Hepatocyte (in vitro differentiated cells): ENCODE measurements at regions not wholly inside any gene's neighbourhood (a gene's known extent, or its start where the extent isn't known, plus 50 kb on each side); places are given as distances from the start of the nearest gene placed in this dataset.
"Not testable (repeated sequence)": the region's sequence is repeated elsewhere in the genome, so short reads cannot be mapped to it uniquely, and the experiment has no call there.

Experiments
- DNase-seq: peaks from one replicate; pipeline ENCODE4 v3.0.0-alpha.2; 2016; ENCODE audit warnings: low spot score
- H2AFZ ChIP-seq: fragments of 200-600 bp; sonication (generic); 2 replicates; pipeline ENCODE4 v1.6.0; 2016; ENCODE audit warnings: antibody characterized with exemption, mild to moderate bottlenecking
- H3K27ac ChIP-seq: fragments of 200-600 bp; sonication (generic); 2 replicates; pipeline ENCODE4 v1.5.1; 2016; ENCODE audit warnings: mild to moderate bottlenecking
- H3K27me3 ChIP-seq: fragments of 200-600 bp; sonication (generic); 2 replicates; pipeline ENCODE4 v1.6.1; 2016
- H3K36me3 ChIP-seq: fragments of 200-600 bp; sonication (generic); replicated peaks from 2 replicates; pipeline ENCODE4 v1.5.1; 2016; ENCODE audit warnings: low read depth; ENCODE audit not compliant: insufficient read depth
- H3K4me1 ChIP-seq: fragments of 200-600 bp; sonication (generic); 2 replicates; pipeline ENCODE4 v1.5.1; 2016; ENCODE audit warnings: mild to moderate bottlenecking, moderate library complexity; ENCODE audit not compliant: insufficient read depth
- H3K4me2 ChIP-seq: fragments of 200-600 bp; sonication (generic); 2 replicates; pipeline ENCODE4 v1.6.0; 2016
- H3K4me3 ChIP-seq: fragments of 200-600 bp; sonication (generic); 2 replicates; pipeline ENCODE4 v1.5.1; 2016; ENCODE audit warnings: mild to moderate bottlenecking
- H3K79me2 ChIP-seq: fragments of 200-600 bp; sonication (generic); 2 replicates; pipeline ENCODE4 v1.6.0; 2017; ENCODE audit warnings: mild to moderate bottlenecking
- H3K9me2 ChIP-seq: fragments of 200-600 bp; sonication (generic); replicated peaks from 2 replicates; pipeline ENCODE4 v1.6.0; 2017; ENCODE audit warnings: mild to moderate bottlenecking; ENCODE audit not compliant: insufficient read depth
- H3K9me3 ChIP-seq: fragments of 200-600 bp; sonication (generic); 2 replicates; pipeline ENCODE4 v1.5.1; 2016; ENCODE audit warnings: low read depth, mild to moderate bottlenecking
- H4K20me1 ChIP-seq: fragments of 200-600 bp; sonication (generic); 2 replicates; pipeline ENCODE4 v1.6.0; 2016; ENCODE audit warnings: mild to moderate bottlenecking; ENCODE audit not compliant: insufficient read depth, poor library complexity, severe bottlenecking
- EZH2 ChIP-seq: fragments of 200-600 bp; sonication (generic); IDR thresholded peaks from 2 replicates; pipeline ENCODE4 v1.6.1; 2016; ENCODE audit warnings: antibody characterized with exemption, mild to moderate bottlenecking, borderline replicate concordance
- EZH2phosphoT487 ChIP-seq: fragments of 200-600 bp; sonication (generic); IDR thresholded peaks from one replicate; pipeline ENCODE4 v1.6.1; 2018; ENCODE audit warnings: antibody characterized with exemption, mild to moderate bottlenecking, low read depth, moderate library complexity; ENCODE audit not compliant: unreplicated experiment, severe bottlenecking
- WGBS: methylation state at CpG from one replicate; pipeline ENCODE4 v1.1.6; 2016; ENCODE audit warnings: low lambda C conversion rate; ENCODE audit errors: missing lambda C conversion rate; 5-methylcytosine and 5-hydroxymethylcytosine counted together
- TF ChIP-seq, protein P1 (sequence below): fragments of 200-600 bp; sonication (generic); IDR thresholded peaks from 2 replicates; pipeline ENCODE4 v1.5.1; 2016; ENCODE audit warnings: antibody characterized with exemption, mild to moderate bottlenecking; ENCODE audit not compliant: poor library complexity

DNA sequence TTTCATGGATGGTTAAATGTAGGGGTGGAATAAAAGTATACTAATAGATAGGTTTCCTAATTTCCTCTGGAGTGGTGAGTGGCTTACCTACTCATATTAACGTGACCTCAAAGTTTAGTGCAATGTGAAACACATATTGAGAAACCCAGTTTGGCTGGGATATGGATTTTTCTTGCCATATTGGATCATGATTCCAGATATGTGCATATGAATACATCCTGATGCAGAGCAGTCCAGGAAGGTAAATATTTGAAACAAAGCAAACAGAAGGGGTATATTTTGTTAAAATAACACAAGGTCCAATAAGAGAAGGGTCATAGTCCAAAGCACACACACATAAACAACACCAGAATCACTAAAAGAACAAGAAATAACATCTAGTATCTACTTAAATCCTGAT lies 608.1 kb downstream of the PKHD1 start:
- Histone ChIP-seq H3K9me3 (no peaks in the 10 kb centered on the region), H2AFZ (no peak overlapping the region), H3K4me2 (no peak overlapping the region), H3K27me3 (no peaks in the 10 kb centered on the region), H3K27ac (no peak overlapping the region), H3K79me2 (no peaks in the 10 kb centered on the region), H3K9me2 (no peaks in the 10 kb centered on the region), H3K36me3 (no peaks in the 10 kb centered on the region), H3K4me1 (no peaks in the 10 kb centered on the region), H4K20me1 (no peaks in the 10 kb centered on the region), H3K4me3 (no peak overlapping the region)
- WGBS: 82% methylated on average over 1 of the region's 1 CpG
- no peak for TF ChIP-seq EZH2
- TF ChIP-seq, protein P1, sequence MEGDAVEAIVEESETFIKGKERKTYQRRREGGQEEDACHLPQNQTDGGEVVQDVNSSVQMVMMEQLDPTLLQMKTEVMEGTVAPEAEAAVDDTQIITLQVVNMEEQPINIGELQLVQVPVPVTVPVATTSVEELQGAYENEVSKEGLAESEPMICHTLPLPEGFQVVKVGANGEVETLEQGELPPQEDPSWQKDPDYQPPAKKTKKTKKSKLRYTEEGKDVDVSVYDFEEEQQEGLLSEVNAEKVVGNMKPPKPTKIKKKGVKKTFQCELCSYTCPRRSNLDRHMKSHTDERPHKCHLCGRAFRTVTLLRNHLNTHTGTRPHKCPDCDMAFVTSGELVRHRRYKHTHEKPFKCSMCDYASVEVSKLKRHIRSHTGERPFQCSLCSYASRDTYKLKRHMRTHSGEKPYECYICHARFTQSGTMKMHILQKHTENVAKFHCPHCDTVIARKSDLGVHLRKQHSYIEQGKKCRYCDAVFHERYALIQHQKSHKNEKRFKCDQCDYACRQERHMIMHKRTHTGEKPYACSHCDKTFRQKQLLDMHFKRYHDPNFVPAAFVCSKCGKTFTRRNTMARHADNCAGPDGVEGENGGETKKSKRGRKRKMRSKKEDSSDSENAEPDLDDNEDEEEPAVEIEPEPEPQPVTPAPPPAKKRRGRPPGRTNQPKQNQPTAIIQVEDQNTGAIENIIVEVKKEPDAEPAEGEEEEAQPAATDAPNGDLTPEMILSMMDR: no peak
- no peak for TF ChIP-seq EZH2phosphoT487
- no peak for DNase-seq

DNA sequence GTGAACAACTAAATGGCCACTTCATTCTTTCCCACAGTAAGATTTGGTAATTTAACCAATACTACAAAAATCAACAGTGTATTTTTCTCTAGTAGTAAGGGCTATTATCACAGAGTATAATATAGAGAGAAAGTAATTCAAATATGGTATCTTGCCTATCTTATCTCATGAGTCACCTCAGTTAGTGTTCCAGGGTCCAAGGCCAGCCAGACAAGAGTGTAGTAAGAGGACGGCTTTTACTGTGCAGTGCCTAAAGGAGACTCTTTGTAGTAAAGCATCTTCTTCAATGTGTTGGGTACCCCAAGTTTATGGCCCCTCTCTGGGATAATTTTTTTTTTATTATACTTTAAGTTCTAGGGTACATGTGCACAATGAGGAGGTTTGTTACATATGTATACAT lies 607.4 kb downstream of the PKHD1 start:
- no peaks in the 10 kb centered on the region for H4K20me1 ChIP-seq
- H2AFZ ChIP-seq: no peak overlapping the region
- no peaks in the 10 kb centered on the region for H3K36me3 ChIP-seq
- DNase-seq: peak; percentile 37
- 55% methylated on average over 1 of the region's 1 CpG for WGBS
- TF ChIP-seq EZH2 (no peak), EZH2phosphoT487 (no peak)
- TF ChIP-seq, protein P1: no peak
- H3K4me1 ChIP-seq: no peaks in the 10 kb centered on the region
- H3K27me3 ChIP-seq: no peaks in the 10 kb centered on the region
- H3K4me2 ChIP-seq: no peak overlapping the region
- H3K27ac ChIP-seq: no peak overlapping the region
- H3K79me2 ChIP-seq: no peaks in the 10 kb centered on the region
- H3K9me3 ChIP-seq: no peaks in the 10 kb centered on the region
- no peaks in the 10 kb centered on the region for H3K9me2 ChIP-seq
- H3K4me3 ChIP-seq: no peak overlapping the region

DNA sequence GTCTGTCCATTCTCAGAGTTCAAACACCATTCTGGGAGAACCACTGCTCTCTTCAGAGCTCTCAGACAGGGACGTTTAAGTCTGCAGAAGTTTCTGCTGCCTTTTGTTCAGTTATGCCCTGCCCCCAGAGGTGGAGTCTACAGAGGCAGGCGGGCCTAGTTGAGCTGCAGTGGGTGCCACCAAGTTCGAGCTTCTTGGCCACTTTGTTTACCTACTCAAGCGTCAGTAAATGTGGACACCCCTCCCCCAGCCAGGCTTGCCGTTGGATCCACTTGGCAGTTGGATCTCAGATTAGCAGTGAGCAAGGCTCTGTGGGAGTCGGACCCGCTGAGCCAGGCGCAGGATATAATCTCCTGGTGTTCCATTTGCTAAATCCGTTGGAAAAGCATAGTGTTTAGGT lies 601.5 kb downstream of the PKHD1 start:
- H3K79me2 ChIP-seq, H3K4me1 ChIP-seq, H3K27me3 ChIP-seq, H3K9me3 ChIP-seq, H2AFZ ChIP-seq, H4K20me1 ChIP-seq, H3K36me3 ChIP-seq, H3K9me2 ChIP-seq, H3K4me2 ChIP-seq, H3K27ac ChIP-seq, DNase-seq, H3K4me3 ChIP-seq: not testable (repeated sequence)
- WGBS: 90% methylated on average over 9 of the region's 9 CpGs

DNA sequence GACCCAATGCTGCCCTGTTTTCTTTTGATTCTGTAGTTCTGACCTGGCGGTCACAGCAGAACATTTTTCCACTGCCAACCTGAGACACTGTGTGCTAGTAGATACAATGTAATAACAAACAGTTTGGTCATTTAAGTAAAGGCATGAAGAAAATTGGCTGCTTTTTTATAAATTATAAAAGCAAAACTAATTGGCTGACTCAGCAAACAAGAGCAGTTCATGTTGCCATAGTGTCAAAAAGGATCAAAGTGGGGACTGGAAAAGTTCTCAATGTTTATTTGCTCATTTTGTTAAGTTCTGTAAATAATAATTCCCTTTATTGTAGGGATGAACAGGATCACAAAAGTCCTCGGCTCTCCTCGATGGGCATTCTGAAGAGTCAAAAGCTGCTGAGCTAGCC lies 599.5 kb downstream of the PKHD1 start:
- DNase-seq: no peak
- 87% methylated on average over 3 of the region's 3 CpGs for WGBS
- Histone ChIP-seq H2AFZ (no peak overlapping the region), H3K9me3 (no peaks in the 10 kb centered on the region), H3K4me3 (no peak overlapping the region), H3K9me2 (no peaks in the 10 kb centered on the region), H3K27me3 (no peaks in the 10 kb centered on the region), H3K4me2 (no peak overlapping the region), H3K79me2 (no peaks in the 10 kb centered on the region), H3K36me3 (no peaks in the 10 kb centered on the region), H3K27ac (no peak overlapping the region), H3K4me1 (no peaks in the 10 kb centered on the region), H4K20me1 (no peaks in the 10 kb centered on the region)
- TF ChIP-seq EZH2phosphoT487 (no peak), EZH2 (no peak)
- TF ChIP-seq, protein P1: no peak
